Muscle of leg (tissue), 3 donors: ENCODE measurements at regions not wholly inside any gene's neighbourhood (a gene's known extent, or its start where the extent isn't known, plus 50 kb on each side); places are given as distances from the start of the nearest gene placed in this dataset.

Source experiments
- DNase-seq: peaks from one replicate; pipeline ENCODE4 v3.0.0; 2013
- H3K27ac ChIP-seq: one replicate; pipeline ENCODE4 v1.5.1; 2013; ENCODE audit warnings: mild to moderate bottlenecking, low read length, control low read depth
- H3K27me3 ChIP-seq: one replicate; pipeline ENCODE4 v1.6.1; 2013; ENCODE audit warnings: low read length; ENCODE audit not compliant: control insufficient read depth, insufficient read depth
- H3K36me3 ChIP-seq: one replicate; pipeline ENCODE4 v1.6.1; 2013; ENCODE audit warnings: low read length; ENCODE audit not compliant: control insufficient read depth, insufficient read depth
- H3K4me1 ChIP-seq: one replicate; pipeline ENCODE4 v1.6.1; 2013; ENCODE audit warnings: low read length; ENCODE audit not compliant: control insufficient read depth, insufficient read depth
- H3K4me3 ChIP-seq: one replicate; pipeline ENCODE4 v1.5.1; 2013; ENCODE audit warnings: low read length, control low read depth
- H3K9me3 ChIP-seq: replicated peaks from 2 replicates; pipeline ENCODE4 v1.6.1; 2013; ENCODE audit warnings: low read depth, low read length; ENCODE audit not compliant: control insufficient read depth
- WGBS: methylation state at CpG from one replicate; pipeline ENCODE4 v1.1.5; 2013; ENCODE audit warnings: missing lambda C conversion rate; ENCODE audit not compliant: insufficient coverage; 5-methylcytosine and 5-hydroxymethylcytosine counted together

DNA sequence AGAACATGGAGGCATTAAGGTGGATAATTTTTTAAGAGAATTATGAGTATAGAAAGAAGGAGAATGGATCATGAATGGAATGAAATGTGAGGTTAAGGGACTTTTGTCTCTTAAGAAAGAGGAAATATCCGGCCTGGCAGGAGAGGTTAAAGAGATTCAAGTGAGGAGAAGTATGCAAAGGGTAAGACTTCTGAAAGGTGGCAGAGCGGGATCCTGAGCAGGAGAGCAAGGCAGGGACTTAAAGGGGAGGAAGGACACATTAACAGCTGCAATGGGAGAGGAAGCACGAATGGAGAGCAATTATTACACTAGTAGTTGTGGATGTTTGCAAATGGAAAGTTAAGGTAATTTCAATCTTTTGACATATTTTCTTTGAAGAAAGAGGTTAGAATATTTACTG lies 171.0 kb downstream of the KITLG start:
- Histone ChIP-seq H3K27me3 (no peaks in the 10 kb centered on the region), H3K36me3 (no peaks in the 10 kb centered on the region), H3K27ac (no peak overlapping the region), H3K4me3 (no peak overlapping the region), H3K4me1 (no peaks in the 10 kb centered on the region), H3K9me3 (no peaks in the 10 kb centered on the region)
- 65% methylated on average over 3 of the region's 3 CpGs for WGBS
- no peak for DNase-seq

DNA sequence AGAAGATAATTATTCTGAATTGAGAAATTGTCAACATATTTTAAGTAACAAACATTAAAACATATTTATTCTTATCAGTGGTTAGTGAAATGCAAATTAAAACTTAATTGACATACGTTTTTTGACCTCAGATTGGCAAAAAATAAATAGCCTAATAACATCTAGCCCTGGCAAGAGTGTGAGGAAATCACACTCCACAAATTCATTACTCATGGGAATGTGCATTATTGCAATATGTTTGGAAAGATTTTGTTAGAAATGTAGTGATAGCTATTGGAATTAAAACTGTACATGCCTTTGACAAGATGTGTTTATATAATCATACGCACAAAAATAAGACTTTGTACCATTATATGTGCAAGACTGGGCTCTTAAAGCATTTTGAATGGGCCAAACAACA lies 168.6 kb downstream of the KITLG start:
- H3K9me3 ChIP-seq: no peaks in the 10 kb centered on the region
- WGBS: no CpG with 5 or more reads among the region's 2 CpGs

DNA sequence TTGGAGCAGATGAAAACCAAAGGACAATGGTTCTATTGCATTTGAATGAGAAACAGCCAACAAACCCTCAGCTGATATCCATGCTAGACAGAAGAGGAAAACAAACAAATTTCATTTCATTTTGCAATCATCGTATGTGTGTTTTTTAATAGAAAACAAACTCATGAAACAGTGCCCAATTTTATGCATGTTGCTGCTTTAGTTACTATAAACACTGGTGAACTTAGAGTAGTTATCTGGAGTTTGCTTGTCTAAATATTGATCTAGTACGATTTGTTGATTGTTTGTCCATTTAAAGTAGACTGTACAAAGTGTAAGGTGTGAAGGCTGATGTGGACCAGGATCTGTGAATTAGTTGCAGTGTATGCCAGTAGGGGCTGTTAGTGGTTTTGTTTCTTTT lies 166.6 kb downstream of the KITLG start:
- no peaks in the 10 kb centered on the region for H3K36me3 ChIP-seq
- peak; percentile 21 for DNase-seq
- WGBS: 100% methylated on average over 1 of the region's 2 CpGs

More for the DNA sequence above, 168.6 kb downstream of the KITLG start:
- H3K36me3 ChIP-seq: no peaks in the 10 kb centered on the region
- no peak overlapping the region for H3K4me3 ChIP-seq
- no peaks in the 10 kb centered on the region for H3K4me1 ChIP-seq
- H3K27me3 ChIP-seq: no peaks in the 10 kb centered on the region
- no peak overlapping the region for H3K27ac ChIP-seq
- DNase-seq: peak; percentile 24

DNA sequence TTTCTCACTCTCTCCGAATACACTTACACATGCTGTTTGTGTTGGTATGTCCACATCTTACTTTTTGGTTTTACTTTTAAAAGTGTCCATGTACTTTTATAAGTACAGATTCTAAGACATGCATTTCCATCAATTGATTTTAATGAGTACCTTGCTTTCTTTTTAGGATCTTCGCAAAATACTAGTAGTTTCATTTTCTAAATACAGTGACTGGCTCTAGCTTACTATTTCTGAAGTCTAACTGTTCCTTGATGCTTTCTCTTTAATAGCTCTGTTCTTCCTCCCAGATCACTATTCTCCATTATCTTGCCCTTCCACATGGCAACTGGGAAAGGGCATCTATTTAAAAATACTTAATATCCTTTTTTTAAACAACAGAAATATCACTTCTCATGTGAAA lies 164.1 kb downstream of the KITLG start:
- no CpG with 5 or more reads among the region's 2 CpGs for WGBS
- no peaks in the 10 kb centered on the region for H3K4me1 ChIP-seq

More for the DNA sequence above, 166.6 kb downstream of the KITLG start:
- H3K9me3 ChIP-seq: no peaks in the 10 kb centered on the region
- no peaks in the 10 kb centered on the region for H3K27me3 ChIP-seq
- H3K27ac ChIP-seq: no peak overlapping the region
- no peak overlapping the region for H3K4me3 ChIP-seq
- H3K4me1 ChIP-seq: no peaks in the 10 kb centered on the region

DNA sequence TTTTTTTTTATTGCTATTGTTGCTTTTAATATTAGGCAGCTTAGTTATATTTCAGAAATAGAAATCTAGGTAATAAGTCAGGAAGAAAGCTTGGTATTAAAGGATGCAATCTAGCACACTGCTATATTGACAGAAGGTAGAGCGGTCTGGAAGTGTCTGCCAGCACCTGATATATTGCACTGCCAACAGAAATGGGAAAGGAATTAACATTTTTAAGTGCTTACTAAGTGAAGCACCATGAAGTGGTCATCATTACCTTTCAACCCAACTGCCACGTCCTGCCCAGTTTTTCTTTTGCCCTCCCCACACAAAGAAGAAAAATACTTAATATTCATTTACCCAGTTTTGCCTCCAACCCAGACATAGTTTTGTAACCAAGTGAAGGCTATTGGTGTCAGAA lies 163.5 kb downstream of the KITLG start:
- H3K36me3 ChIP-seq: no peaks in the 10 kb centered on the region
- no peak overlapping the region for H3K4me3 ChIP-seq
- H3K9me3 ChIP-seq: no peaks in the 10 kb centered on the region
- no peak overlapping the region for H3K27ac ChIP-seq
- WGBS: no CpG with 5 or more reads among the region's 2 CpGs
- H3K4me1 ChIP-seq: no peaks in the 10 kb centered on the region
- DNase-seq: no peak
- H3K27me3 ChIP-seq: no peaks in the 10 kb centered on the region

More for the DNA sequence above, 164.1 kb downstream of the KITLG start:
- DNase-seq: no peak
- no peak overlapping the region for H3K4me3 ChIP-seq
- H3K27ac ChIP-seq: no peak overlapping the region
- no peaks in the 10 kb centered on the region for H3K36me3 ChIP-seq
- H3K9me3 ChIP-seq: no peaks in the 10 kb centered on the region
- H3K27me3 ChIP-seq: no peaks in the 10 kb centered on the region

DNA sequence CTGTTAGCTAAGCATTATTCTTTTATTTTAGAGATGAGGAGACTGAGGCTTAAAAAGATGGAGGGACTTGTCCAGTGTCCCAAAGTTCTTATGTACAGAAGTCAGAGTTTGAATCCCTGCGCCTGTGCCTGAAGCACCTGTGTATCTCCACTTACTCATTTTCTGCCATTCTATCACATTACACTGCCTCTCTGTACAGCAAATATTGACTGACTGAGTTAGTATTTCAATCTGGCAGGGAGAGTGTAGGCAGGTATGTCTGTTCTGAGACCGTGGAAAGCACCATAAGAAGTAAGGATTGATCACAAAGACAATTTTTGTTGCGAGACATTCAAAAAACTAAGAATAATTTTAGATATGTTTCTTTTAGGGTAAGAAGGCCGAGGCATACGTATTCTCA lies 162.7 kb downstream of the KITLG start:
- Histone ChIP-seq H3K4me1 (no peaks in the 10 kb centered on the region), H3K36me3 (no peaks in the 10 kb centered on the region), H3K4me3 (no peak overlapping the region), H3K9me3 (no peaks in the 10 kb centered on the region), H3K27me3 (no peaks in the 10 kb centered on the region), H3K27ac (no peak overlapping the region)
- WGBS: no CpG with 5 or more reads among the region's 5 CpGs
- no peak for DNase-seq

DNA sequence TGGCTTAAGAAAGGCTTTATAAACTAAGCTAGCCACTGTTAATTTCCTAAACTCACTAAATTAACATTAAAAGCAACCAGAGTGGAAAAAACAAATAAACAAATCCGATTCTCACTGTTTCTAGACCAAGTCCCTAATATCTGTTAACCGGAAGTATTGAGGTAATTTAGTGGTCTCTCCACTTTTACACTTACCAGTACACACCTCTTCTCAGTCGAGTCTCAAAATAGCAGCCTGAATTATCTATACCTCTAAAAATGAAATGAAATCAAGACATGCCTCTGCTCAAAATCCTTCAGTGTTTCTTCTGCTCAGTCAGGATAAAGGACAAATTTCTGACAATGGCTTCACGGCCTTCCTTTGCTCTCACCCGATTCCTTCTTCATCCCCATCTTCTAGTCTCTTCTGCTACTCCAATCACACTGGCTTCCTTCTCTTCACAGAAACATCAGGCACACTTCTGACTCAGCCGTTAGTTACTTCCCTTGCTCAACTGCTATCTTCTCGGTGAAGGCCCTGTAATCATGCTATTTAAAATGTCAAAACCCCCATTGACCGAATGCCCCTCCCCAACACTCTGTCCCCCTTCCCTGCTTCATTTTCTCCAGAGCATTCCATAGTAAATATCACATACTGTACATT lies 161.3 kb downstream of the KITLG start:
- no peaks in the 10 kb centered on the region for H3K9me3 ChIP-seq
- no peak for DNase-seq
- H3K27me3 ChIP-seq: no peaks in the 10 kb centered on the region
- WGBS: 84% methylated on average over 6 of the region's 8 CpGs
- no peaks in the 10 kb centered on the region for H3K4me1 ChIP-seq
- H3K27ac ChIP-seq: no peak overlapping the region
- H3K4me3 ChIP-seq: no peak overlapping the region
- no peaks in the 10 kb centered on the region for H3K36me3 ChIP-seq

DNA sequence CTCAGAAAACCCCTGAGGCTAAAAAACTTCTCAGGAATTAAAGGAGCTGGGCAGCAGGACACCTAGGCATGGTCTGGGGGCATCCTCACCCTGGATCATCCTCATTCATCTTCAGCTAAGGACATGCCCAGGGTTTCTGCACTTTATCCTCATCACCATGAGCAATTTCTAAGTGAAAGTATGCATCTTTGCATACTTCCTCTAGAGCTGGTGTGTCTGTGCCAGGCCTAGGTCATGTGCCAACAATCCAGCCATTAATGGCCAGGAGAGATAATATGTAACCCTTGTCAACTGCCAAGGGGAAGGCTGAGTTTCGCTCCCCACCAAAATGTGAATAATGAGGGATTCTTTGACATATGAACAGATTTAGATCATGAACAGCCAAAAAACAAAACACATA lies 160.5 kb downstream of the KITLG start:
- no peaks in the 10 kb centered on the region for H3K27me3 ChIP-seq
- H3K9me3 ChIP-seq: no peaks in the 10 kb centered on the region
- peak; percentile 30 for DNase-seq
- no peaks in the 10 kb centered on the region for H3K4me1 ChIP-seq
- H3K27ac ChIP-seq: no peak overlapping the region
- no CpG with 5 or more reads among the region's 1 CpG for WGBS
- H3K36me3 ChIP-seq: no peaks in the 10 kb centered on the region
- H3K4me3 ChIP-seq: no peak overlapping the region

DNA sequence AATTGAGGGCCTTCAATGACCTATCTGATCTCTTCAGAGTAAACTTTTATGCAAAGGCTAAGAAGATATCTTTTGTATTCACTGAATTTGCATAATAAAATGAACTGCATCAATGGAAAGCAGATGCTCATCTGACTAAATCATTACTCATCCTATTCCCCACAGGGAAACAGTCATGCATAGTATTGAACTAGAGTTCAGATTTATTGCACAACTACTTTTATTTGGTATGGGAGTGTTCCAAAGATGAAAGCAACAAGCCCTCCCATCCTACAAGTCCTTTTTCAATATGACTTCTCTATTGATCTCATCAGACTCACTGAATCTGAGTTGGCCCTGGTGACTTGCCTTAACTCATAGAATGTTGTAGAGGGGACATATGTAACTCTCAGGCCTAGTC lies 159.8 kb downstream of the KITLG start:
- Histone ChIP-seq H3K4me1 (no peaks in the 10 kb centered on the region), H3K27me3 (no peaks in the 10 kb centered on the region)
- DNase-seq: peak; percentile 93

DNA sequence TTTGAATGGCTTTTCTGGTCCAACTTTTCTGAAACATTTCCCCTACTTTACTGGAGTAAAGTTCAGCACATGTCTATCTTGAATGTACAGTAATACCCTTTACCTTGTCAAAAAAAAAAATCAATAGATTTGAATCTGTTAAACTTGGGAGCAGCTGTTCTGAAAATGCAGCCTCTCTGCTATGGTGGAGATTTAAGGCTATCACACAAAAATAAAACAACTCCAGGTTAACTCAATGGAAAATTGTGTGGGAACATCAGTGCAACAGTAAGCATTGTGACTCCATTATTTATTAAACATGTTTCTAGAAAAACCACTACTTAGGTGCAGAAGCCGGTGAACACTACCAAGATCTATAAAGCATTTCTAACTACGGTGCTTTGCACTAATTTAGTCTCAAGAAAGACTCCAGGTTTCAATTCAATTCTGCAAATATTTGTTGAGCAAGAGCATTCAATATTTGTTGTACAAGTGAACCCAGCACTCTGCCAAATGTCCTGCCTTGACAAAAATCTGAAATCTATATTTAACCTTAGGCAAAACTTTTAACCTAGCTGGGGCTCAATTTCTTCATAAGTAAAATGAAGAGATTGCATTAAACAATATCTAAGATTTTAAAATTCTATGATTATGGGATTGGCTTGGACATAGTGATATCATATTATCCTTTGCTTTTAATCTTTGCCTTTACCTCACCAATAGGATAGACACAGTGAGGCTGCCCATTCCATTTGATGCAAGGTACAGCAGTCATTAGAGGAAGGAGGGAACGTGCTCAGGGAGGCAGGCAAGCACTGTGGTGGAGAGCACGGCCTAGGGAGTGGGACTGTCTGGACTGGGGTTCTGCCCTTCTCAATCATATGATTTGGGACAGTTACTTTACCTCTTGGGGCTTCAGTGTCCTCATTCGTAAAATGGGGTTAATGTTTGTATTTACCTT lies 155.2 kb downstream of the KITLG start:
- no peaks in the 10 kb centered on the region for H3K4me1 ChIP-seq
- no peak overlapping the region for H3K27ac ChIP-seq
- H3K9me3 ChIP-seq: no peaks in the 10 kb centered on the region
- H3K36me3 ChIP-seq: no peaks in the 10 kb centered on the region
- H3K27me3 ChIP-seq: no peaks in the 10 kb centered on the region
- H3K4me3 ChIP-seq: no peak overlapping the region
- 75% methylated on average over 2 of the region's 5 CpGs for WGBS
- no peak for DNase-seq

More for the DNA sequence above, 159.8 kb downstream of the KITLG start:
- no peak overlapping the region for H3K27ac ChIP-seq
- H3K36me3 ChIP-seq: no peaks in the 10 kb centered on the region
- no peaks in the 10 kb centered on the region for H3K9me3 ChIP-seq
- H3K4me3 ChIP-seq: no peak overlapping the region
